GM12892 (cell line): ENCODE measurements at regions not wholly inside any gene's neighbourhood (a gene's known extent, or its start where the extent isn't known, plus 50 kb on each side); places are given as distances from the start of the nearest gene placed in this dataset.

Source experiments
- DNase-seq: peaks from one replicate; pipeline ENCODE4 v3.0.0; 2011; ENCODE audit not compliant: insufficient read length
- FAIRE-seq: peaks from 2 replicates; lab custom pipeline; 2011; peaks lifted over from hg19 to GRCh38; lab: Jason Lieb, UNC
- POLR2A ChIP-seq: IDR thresholded peaks from 2 replicates; pipeline ENCODE4 v1.6.1; 2011; ENCODE audit warnings: low read depth, low read length, control low read depth
- POLR2AphosphoS5 ChIP-seq: IDR thresholded peaks from 2 replicates; pipeline ENCODE4 v1.6.1; 2011; ENCODE audit warnings: low read depth, low read length, control low read depth
- TAF1 ChIP-seq: IDR thresholded peaks from 2 replicates; pipeline ENCODE4 v1.6.1; 2011; ENCODE audit warnings: low read depth, mild to moderate bottlenecking, control low read depth, low read length, borderline replicate concordance

DNA sequence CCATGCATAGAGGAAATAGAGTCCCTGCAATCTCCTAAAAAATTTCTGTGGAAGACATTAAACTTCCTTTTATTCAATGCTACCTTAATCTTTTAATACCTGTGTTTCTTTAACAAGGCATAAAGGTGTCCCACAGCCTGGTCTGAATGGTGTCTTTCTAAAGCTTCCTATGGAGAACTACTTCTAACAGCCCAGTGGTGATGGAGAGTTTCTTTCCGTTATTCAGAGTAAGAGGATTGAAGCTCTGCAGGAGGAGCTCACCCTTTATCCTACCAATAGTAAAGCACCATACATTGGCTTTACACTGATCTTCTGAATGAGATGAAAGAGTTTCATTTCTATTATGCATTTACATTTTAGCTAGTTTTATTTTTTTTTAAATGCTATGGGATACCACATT lies 1362.4 kb upstream of the ADGRL3 start:
- no peak for DNase-seq
- no peak for TF ChIP-seq POLR2A
- TF ChIP-seq TAF1: no peak
- TF ChIP-seq POLR2AphosphoS5: no peak
- no peak for FAIRE-seq

DNA sequence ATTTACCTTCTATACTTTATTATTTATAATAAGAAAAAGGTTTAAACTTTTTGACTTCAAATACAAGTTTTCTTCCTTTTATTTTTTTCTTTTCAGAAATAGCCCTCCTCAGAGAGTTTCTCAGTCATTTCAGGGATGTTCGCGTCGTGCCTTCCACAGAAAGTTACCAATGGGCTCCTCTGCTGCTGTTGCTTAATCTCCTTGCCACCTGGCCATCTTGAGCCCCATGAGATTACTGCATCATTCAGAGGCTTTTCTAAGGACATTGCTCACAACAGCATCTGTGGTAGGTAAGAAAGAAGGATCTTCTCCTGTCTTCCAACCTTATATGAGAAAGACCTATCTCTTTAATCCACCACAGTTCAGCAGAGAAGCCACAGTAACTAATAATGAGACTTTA lies 1361.9 kb upstream of the ADGRL3 start:
- DNase-seq: no peak
- TF ChIP-seq TAF1 (no peak), POLR2AphosphoS5 (no peak)
- no peak for FAIRE-seq

DNA sequence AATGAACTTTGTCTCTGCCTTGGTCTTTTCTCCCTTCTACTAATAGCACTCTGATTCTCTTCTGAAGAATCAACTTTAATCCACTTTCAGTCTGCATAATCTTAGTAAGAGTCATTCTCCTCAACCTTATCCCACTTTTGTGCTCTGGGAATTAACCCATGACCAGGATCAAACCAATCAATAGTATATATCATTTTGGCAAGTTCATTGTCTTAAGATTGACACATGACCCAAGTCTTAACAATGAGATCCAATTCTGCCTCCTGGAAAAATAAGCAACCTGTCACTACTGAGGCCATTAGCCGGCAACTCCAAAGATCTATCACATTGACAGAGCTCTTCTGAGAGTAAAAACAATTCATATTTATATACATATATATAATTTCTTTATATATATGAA lies 1358.4 kb upstream of the ADGRL3 start:
- TF ChIP-seq TAF1: no peak
- TF ChIP-seq POLR2A: no peak
- no peak for TF ChIP-seq POLR2AphosphoS5
- FAIRE-seq: no peak

DNA sequence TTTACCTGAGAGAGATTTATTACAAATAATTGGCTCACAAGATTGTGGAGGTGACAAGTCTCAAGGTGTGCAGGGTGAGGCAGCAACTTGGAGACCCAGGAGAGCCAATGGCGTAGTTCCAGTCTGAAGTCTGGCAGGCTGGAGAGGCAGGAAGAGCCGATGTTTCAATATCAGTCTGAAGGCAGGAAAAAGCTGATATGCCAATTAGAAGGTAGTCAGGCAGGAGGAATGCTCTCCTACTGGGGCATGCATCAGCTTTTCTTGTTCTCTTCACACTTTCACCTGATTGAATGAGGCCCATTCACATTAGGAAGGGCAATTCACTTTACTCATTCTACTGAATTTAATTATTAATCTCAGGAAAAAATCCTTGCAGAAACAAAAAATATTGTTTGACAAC lies 1351.7 kb upstream of the ADGRL3 start:
- no peak for DNase-seq
- no peak for FAIRE-seq
- TF ChIP-seq POLR2AphosphoS5 (no peak), TAF1 (no peak), POLR2A (no peak)

More for the DNA sequence above, 1358.4 kb upstream of the ADGRL3 start:
- DNase-seq: no peak

DNA sequence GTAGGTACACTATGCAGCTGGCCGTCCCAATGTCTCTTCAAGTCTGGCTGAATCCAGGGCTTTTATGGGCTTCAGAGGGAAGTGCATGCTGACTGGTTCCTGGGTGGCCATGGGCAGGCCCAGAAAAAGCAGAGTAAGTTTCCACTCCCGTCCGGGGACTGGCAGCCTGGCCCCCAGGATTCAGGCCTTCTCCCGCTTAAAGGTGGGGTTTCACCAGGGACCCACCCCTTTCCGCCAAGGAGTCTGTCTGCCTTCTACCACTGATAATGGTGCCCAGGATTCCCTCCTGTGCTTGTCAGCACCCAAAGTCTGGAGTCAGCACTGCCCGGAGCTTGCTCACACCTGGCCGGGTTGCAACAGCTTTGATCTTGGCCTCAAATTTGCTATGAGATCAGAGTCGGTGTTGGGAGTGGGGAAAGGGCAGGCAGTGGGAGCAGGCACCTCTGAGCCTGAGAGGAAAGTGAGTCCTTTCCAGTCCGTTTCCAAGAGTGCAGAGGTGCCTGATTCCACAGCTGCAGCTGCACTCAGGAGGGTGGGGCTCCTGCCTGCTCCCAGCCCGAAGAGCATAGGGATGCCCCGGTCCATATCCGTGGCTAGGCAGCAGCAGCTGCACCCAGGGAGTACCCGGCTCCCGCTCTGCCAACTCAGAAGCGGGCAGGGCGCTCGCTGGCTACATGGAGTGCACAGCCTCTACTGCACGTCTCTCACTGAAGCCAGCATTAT lies 1344.3 kb upstream of the ADGRL3 start:
- TF ChIP-seq POLR2A (no peak), TAF1 (no peak), POLR2AphosphoS5 (no peak)
- FAIRE-seq (no peak), DNase-seq (no peak)

DNA sequence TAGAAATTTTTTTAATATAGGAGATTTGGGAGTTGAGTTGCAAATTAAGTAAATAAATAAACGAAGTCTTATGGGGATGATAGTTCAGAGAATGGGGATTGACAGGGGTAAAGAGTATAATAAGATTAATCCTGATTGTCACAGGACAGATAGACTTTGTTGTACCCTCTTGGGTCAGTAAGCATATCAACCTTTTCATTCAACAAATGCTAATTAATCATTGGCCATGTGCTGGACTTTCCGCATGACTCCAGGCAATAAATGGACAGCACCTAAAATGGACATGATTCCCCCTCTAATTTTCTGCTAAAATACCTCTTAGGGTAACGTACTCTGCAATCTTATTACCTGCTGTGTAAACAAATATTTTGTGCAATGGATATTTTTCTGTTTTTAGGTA lies 1331.1 kb upstream of the ADGRL3 start:
- FAIRE-seq (no peak), DNase-seq (no peak)
- TF ChIP-seq POLR2AphosphoS5: no peak
- no peak for TF ChIP-seq POLR2A
- no peak for TF ChIP-seq TAF1

DNA sequence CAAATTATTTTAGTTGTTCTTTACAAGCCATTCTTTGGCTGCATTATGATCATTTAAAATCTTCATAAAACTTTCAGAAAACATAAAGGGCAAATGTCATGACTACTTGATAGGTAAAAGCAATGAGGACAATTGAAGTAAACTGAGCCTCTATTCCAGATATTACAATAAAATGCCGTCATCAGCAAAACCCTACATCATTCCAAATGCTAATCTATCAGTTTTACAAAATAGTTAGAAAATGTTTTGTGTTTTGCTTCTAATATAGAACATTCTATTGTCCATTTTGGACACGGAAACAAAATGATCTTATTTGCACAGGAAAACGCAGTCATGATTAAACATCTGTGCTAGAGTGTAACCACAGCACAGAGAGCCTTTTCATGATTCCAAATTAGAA lies 1330.6 kb upstream of the ADGRL3 start:
- TF ChIP-seq TAF1 (no peak), POLR2AphosphoS5 (no peak), POLR2A (no peak)
- FAIRE-seq: no peak
- DNase-seq: no peak

DNA sequence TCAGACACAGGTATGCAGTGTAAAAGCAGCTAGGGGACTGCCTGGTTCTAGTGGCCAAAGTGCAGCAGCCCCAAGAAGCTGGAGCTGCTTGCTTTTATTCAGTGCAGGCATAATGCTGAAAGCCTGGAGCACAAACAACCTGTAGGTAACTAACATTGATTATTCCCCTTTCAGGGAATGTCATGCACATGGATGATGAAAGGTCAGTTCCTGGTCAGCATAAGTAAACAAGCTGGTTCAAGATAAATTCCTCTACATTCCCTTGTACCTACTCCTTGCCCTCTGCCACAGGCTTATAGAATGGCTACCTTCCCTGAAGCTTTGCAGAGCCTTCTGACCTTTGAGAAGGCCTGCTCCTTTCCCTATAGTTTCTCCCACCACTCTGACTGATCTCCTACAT lies 1318.5 kb upstream of the ADGRL3 start:
- no peak for FAIRE-seq
- TF ChIP-seq POLR2A: no peak
- no peak for TF ChIP-seq POLR2AphosphoS5
- TF ChIP-seq TAF1: no peak
- no peak for DNase-seq

DNA sequence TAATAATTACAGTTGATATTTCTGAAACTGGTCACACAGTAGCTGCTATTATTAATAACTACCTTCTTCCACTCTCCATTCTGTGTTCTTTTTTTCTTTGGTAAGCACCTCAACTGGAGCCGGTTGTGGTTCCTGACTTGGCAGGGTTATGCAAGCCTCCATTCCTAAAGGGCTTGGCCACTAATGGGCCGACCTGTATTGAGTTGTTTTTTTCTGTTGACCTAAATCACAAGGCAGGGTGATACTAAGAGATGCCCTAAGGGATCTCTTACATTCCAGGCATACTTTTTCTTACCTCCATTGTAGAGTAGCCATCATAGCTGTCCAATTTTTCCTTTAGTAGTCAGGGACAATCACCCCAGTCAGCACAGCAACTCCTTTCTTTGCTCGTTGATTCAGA lies 1295.8 kb upstream of the ADGRL3 start:
- FAIRE-seq: no peak
- TF ChIP-seq TAF1 (no peak), POLR2AphosphoS5 (no peak), POLR2A (no peak)
- DNase-seq: no peak

DNA sequence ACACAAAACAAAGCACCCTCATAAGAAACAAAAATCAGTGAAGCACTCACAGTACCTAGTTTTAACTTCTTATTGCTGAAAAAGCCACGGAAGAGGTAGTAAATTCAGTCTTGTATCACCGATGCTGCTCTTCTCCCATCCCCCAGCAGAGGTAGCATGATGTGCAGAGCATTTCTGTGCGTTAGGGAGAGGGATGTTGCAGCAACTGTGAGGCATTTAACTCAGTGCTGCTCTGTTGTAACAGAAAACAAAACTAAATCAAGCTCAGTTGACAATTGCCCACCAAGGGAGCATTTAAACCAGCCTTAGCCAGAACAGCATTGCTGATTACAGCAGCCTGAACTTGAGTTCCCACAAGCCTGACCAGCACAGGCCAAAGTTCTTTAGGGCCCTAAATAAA lies 1279.7 kb upstream of the ADGRL3 start:
- DNase-seq (no peak), FAIRE-seq (no peak)

DNA sequence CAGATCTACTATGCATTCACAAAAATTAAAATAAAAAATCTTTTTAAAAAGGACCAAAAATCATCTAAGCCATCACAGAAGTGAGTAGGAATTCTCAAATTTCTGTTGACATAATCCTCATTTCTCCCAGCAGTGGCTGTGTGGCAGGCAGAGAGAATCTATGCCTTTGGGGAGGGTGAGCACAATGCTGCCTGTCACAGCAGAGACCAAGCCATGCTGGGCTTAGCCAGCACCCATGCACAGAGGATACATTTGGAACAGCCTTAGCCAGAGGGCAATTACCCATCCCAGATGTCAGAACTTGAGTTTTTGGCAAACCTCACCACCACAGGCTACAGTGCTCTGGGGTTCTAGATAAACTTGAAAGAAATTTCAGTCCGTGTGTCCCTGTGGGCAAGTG lies 1274.8 kb upstream of the ADGRL3 start:
- FAIRE-seq (no peak), DNase-seq (no peak)
- TF ChIP-seq POLR2A: no peak
- no peak for TF ChIP-seq POLR2AphosphoS5
- no peak for TF ChIP-seq TAF1

More for the DNA sequence above, 1279.7 kb upstream of the ADGRL3 start:
- TF ChIP-seq TAF1: no peak

DNA sequence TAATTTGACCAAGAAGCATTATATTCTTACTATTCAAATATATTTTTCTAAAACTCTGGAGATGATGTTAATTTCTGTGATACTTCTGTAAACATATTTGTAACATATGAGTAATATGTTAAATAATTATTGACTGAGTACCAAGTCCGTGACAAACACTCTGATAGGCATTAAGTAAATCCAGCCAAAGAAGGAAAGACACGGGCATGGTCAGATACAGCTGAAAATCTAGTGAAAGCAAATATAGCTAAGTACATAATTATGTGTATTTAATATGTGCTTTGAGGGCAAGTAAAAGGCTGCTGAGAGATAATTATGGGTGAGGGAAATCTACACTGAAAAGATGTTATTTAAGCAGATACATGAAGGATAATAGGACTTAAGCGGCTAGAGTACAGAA lies 1263.6 kb upstream of the ADGRL3 start:
- TF ChIP-seq POLR2AphosphoS5 (no peak), POLR2A (no peak), TAF1 (no peak)
- FAIRE-seq (no peak), DNase-seq (no peak)

DNA sequence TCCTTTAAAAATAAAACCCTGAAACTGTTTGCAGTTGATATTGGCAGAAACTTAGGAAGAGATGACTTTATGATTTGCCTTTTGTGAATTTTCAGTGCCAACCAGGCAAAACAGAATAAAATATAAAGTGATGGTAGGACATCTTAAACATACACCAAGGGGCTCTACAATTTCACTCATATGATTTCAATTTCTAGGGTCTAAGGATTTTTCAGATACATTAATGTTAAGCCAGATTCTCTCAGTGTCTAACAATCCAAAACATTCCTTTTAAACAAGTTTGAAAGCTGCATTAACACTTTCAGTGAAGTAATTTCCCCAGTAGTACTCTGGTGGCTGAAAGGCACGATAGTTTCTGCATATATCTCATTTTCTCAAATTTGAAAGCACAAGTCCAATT lies 1262.0 kb upstream of the ADGRL3 start:
- TF ChIP-seq POLR2AphosphoS5 (no peak), TAF1 (no peak), POLR2A (no peak)
- FAIRE-seq (no peak), DNase-seq (no peak)
